GM13977 (cell line): ENCODE measurements at regions not wholly inside any gene's neighbourhood (a gene's known extent, or its start where the extent isn't known, plus 50 kb on each side); places are given as distances from the start of the nearest gene placed in this dataset.
"Not testable (repeated sequence)": the region's sequence is repeated elsewhere in the genome, so short reads cannot be mapped to it uniquely, and the experiment has no call there.

Experiments used
- DNase-seq: peaks from one replicate; pipeline ENCODE4 v3.0.0; 2012; ENCODE audit warnings: low spot score
- CTCF ChIP-seq: IDR thresholded peaks from 2 replicates; pipeline ENCODE4 v1.5.1; 2012; ENCODE audit warnings: mild to moderate bottlenecking, control low read depth; ENCODE audit not compliant: insufficient read depth; ENCODE audit errors: extremely low read depth, missing control alignments
- in situ Hi-C: fragments of 300-500 bp; cut with MboI; formaldehyde crosslinking; loops from one replicate; pipeline ENCODE4 v1.12.0; 2022; ENCODE audit warnings: low sequenced_read_pairs, low pct_unique_long_range_greater_than_20kb, mixed read lengths, inconsistent platforms; ENCODE audit not compliant: unreplicated experiment

- DNase-seq, result no peak
- in situ Hi-C loops, result no loop called here
Measured at GRCh38 chr17:14575471-14575953, 274.6 kb downstream of the HS3ST3B1 start.

GRCh38 chr17:14560325-14560724, 259.4 kb downstream of the HS3ST3B1 start:
- in situ Hi-C loops, DNase-seq: not testable (repeated sequence)

More at GRCh38 chr17:14575471-14575953, 274.6 kb downstream of the HS3ST3B1 start:
- TF ChIP-seq CTCF, result no peak

- in situ Hi-C loops, result no loop called here
- no peak for DNase-seq
- TF ChIP-seq CTCF, result no peak
Measured at GRCh38 chr17:14559264-14560119, 258.6 kb downstream of the HS3ST3B1 start.

- no peak for DNase-seq
- in situ Hi-C loops, result no loop called here
- TF ChIP-seq CTCF, result no peak
Measured at GRCh38 chr17:14557480-14557879, 256.6 kb downstream of the HS3ST3B1 start.

GRCh38 chr17:14553847-14554246, 253.0 kb downstream of the HS3ST3B1 start:
- no peak for TF ChIP-seq CTCF
- DNase-seq, result no peak
- in situ Hi-C loops, result no loop called here

GRCh38 chr17:14552306-14552705, 251.4 kb downstream of the HS3ST3B1 start:
- no peak for DNase-seq
- TF ChIP-seq CTCF, result no peak
- in situ Hi-C loops, result no loop called here

GRCh38 chr17:14547556-14547955, 246.7 kb downstream of the HS3ST3B1 start:
- no peak for TF ChIP-seq CTCF
- no peak for DNase-seq
- in situ Hi-C loops, result no loop called here
